Left ventricle myocardium superior (tissue), 1 donor: ENCODE measurements at regions not wholly inside any gene's neighbourhood (a gene's known extent, or its start where the extent isn't known, plus 50 kb on each side); places are given as distances from the start of the nearest gene placed in this dataset.

Experiments used
- ATAC-seq: fragments of 200-7000 bp; cut with Tn5 transposase; one replicate; pipeline ENCODE4 v1.9.1; 2020; ENCODE audit warnings: mild to moderate bottlenecking, moderate library complexity
- DNase-seq: peaks from one replicate; pipeline ENCODE4 v3.0.0-alpha.2; 2020
- intact Hi-C: fragments of 100-400 bp; cut with micrococcal nuclease; formaldehyde crosslinking; loops from one replicate; pipeline ENCODE4 v1.11.0; 2022
- donor health status: DM: no; HTN: yes; CAD: no; lungs with severe emphysema.

GRCh38 chr6:141165002-141165665 is 967.6 kb upstream of the GJE1 start:
- intact Hi-C loops: no loop called here
- DNase-seq (no peak), ATAC-seq (peak; percentile 69)

GRCh38 chr6:141164042-141164743 is 968.5 kb upstream of the GJE1 start:
- ATAC-seq (peak; percentile 97), DNase-seq (peak; percentile 28)
- intact Hi-C loops: no loop called here

GRCh38 chr6:141163107-141163506 is 969.6 kb upstream of the GJE1 start:
- intact Hi-C loops: no loop called here
- ATAC-seq (no peak), DNase-seq (no peak)

GRCh38 chr6:141158740-141159139 is 974.0 kb upstream of the GJE1 start:
- intact Hi-C loops: no loop called here
- ATAC-seq (peak; percentile 62), DNase-seq (no peak)

- intact Hi-C loops: no loop called here
- ATAC-seq: no peak
- no peak for DNase-seq
These were observed 979.2 kb upstream of the GJE1 start for GRCh38 chr6:141153563-141153962.

GRCh38 chr6:141152951-141153350 is 979.8 kb upstream of the GJE1 start:
- ATAC-seq: no peak
- DNase-seq: no peak
- intact Hi-C loops: no loop called here

GRCh38 chr6:141151710-141152417 is 980.9 kb upstream of the GJE1 start:
- no peak for DNase-seq
- intact Hi-C loops: no loop called here
- no peak for ATAC-seq

GRCh38 chr6:141141870-141142269 is 990.9 kb upstream of the GJE1 start:
- no peak for DNase-seq
- intact Hi-C loops: no loop called here
- no peak for ATAC-seq

- intact Hi-C loops: no loop called here
- ATAC-seq (no peak), DNase-seq (no peak)
These were observed 991.8 kb upstream of the GJE1 start for GRCh38 chr6:141140905-141141304.

- DNase-seq: no peak
- intact Hi-C loops: no loop called here
- no peak for ATAC-seq
These were observed 993.3 kb upstream of the GJE1 start for GRCh38 chr6:141139461-141139860.

- no peak for DNase-seq
- intact Hi-C loops: no loop called here
- no peak for ATAC-seq
These were observed 998.0 kb upstream of the GJE1 start for GRCh38 chr6:141134723-141135122.

GRCh38 chr6:141133836-141134235 is 998.9 kb upstream of the GJE1 start:
- DNase-seq (no peak), ATAC-seq (no peak)
- intact Hi-C loops: no loop called here

GRCh38 chr6:141133346-141133745 is 999.4 kb upstream of the GJE1 start:
- DNase-seq: no peak
- intact Hi-C loops: no loop called here
- ATAC-seq: no peak

- intact Hi-C loops: no loop called here
- DNase-seq (no peak), ATAC-seq (no peak)
These were observed 1001.1 kb upstream of the GJE1 start for GRCh38 chr6:141131616-141132015.

GRCh38 chr6:141123497-141123896 is 1009.2 kb upstream of the GJE1 start:
- ATAC-seq (no peak), DNase-seq (no peak)
- intact Hi-C loops: no loop called here

GRCh38 chr6:141123049-141123448 is 1009.7 kb upstream of the GJE1 start:
- ATAC-seq (no peak), DNase-seq (no peak)
- intact Hi-C loops: no loop called here

- DNase-seq (no peak), ATAC-seq (no peak)
- intact Hi-C loops: no loop called here
These were observed 1013.7 kb upstream of the GJE1 start for GRCh38 chr6:141118991-141119390.

GRCh38 chr6:141117874-141118273 is 1014.9 kb upstream of the GJE1 start:
- DNase-seq (no peak), ATAC-seq (no peak)
- intact Hi-C loops: no loop called here

- intact Hi-C loops: no loop called here
- DNase-seq: no peak
- peak; percentile 38 for ATAC-seq
These were observed 1022.2 kb upstream of the GJE1 start for GRCh38 chr6:141110481-141110880.

GRCh38 chr6:141107591-141108160 is 1025.0 kb upstream of the GJE1 start:
- intact Hi-C loops: no loop called here
- DNase-seq (no peak), ATAC-seq (no peak)
